MCF 10A (cell line): ENCODE measurements at regions not wholly inside any gene's neighbourhood (a gene's known extent, or its start where the extent isn't known, plus 50 kb on each side); places are given as distances from the start of the nearest gene placed in this dataset.

Experiments used
- BruUV-seq: library from RNA; stranded (reverse); fragments of 400-500 nt; replicated peaks from 2 replicates; lab custom pipeline; 2021; lab: Mats Ljungman, UMichigan
- CTCF ChIA-PET: fragments of 300-600 bp; sonication (Branson Sonifier 250); formaldehyde crosslinking; extraction: SDS; loops from one replicate; lab custom pipeline; 2021; ENCODE audit warnings: antibody characterized with exemption, inconsistent platforms; lab: Yijun Ruan, JAX
- POLR2A ChIA-PET: fragments of 300-600, 350-650 bp; sonication (Branson Sonifier 250); formaldehyde crosslinking; extraction: SDS; loops from one replicate; lab custom pipeline; 2020; ENCODE audit warnings: antibody characterized with exemption, inconsistent platforms; lab: Yijun Ruan, JAX
- DNase-seq: peaks from one replicate; pipeline ENCODE4 v3.0.0-alpha.2; 2018; ENCODE audit not compliant: unreplicated experiment
- H3K27ac Mint-ChIP-seq: one replicate; pipeline ENCODE4 v1.8.0; 2022; ENCODE audit warnings: mild to moderate bottlenecking, low read depth, mixed read lengths; ENCODE audit not compliant: unreplicated experiment
- H3K27me3 Mint-ChIP-seq: one replicate; pipeline ENCODE4 v1.8.0; 2022; ENCODE audit warnings: mixed read lengths; ENCODE audit not compliant: insufficient read depth, unreplicated experiment
- H3K36me3 Mint-ChIP-seq: one replicate; pipeline ENCODE4 v1.8.0; 2022; ENCODE audit warnings: mild to moderate bottlenecking, moderate library complexity, mixed read lengths; ENCODE audit not compliant: insufficient read depth, unreplicated experiment
- H3K4me1 Mint-ChIP-seq: one replicate; pipeline ENCODE4 v1.8.0; 2022; ENCODE audit warnings: mixed read lengths; ENCODE audit not compliant: insufficient read depth, unreplicated experiment
- H3K4me3 Mint-ChIP-seq: one replicate; pipeline ENCODE4 v1.8.0; 2022; ENCODE audit warnings: mild to moderate bottlenecking, moderate library complexity, mixed read lengths; ENCODE audit not compliant: unreplicated experiment
- H3K9me3 Mint-ChIP-seq: one replicate; pipeline ENCODE4 v1.8.0; 2022; ENCODE audit warnings: mixed read lengths; ENCODE audit not compliant: unreplicated experiment
- intact Hi-C: fragments of 100-400 bp; cut with micrococcal nuclease; formaldehyde crosslinking; loops from 2 replicates; pipeline ENCODE4 v1.14.1; 2022
- TF ChIP-seq, protein P1 (sequence below): fragments of 200-600 bp; IDR thresholded peaks from one replicate; pipeline ENCODE4 v1.8.0; 2022; ENCODE audit warnings: antibody characterized with exemption, mild to moderate bottlenecking; ENCODE audit not compliant: unreplicated experiment

DNA sequence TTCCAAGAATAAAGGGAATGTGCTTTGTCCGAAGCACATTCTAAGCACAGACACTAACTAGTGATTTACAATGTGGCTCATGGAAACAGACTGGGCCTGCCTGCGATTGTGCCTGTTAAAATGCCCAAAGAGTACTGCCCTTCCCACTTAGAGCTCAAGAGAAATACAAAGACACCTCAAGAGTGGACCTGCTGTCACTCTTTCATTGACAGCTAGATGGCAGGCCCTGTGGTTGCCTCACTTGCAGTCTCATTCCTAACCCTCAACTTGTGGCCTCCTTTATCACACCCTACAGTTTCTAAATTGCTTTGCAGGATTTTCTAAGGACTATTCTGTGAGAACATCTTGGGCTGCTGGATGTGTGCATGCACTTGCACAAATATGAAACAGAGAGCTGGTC, 331.0 kb upstream of the EMCN start:
- no peak overlapping the region for H3K4me3 Mint-ChIP-seq
- H3K36me3 Mint-ChIP-seq, result no peaks in the 10 kb centered on the region
- intact Hi-C loops, result loop anchor here (5.0 kb wide), 1 partner anchor 883 kb away; no protein-coding TSS in a partner anchor
- BruUV-seq, result no TSS peak
- CTCF ChIA-PET, result interaction anchor here (0.7 to 1.2 kb wide), 8 partner anchors 8 to 262 kb away, joined by 3 to 6 read pairs (median 4); no protein-coding TSS in a partner anchor
- DNase-seq, result peak; percentile 17
- no peaks in the 10 kb centered on the region for H3K27me3 Mint-ChIP-seq
- TF ChIP-seq, protein P1, sequence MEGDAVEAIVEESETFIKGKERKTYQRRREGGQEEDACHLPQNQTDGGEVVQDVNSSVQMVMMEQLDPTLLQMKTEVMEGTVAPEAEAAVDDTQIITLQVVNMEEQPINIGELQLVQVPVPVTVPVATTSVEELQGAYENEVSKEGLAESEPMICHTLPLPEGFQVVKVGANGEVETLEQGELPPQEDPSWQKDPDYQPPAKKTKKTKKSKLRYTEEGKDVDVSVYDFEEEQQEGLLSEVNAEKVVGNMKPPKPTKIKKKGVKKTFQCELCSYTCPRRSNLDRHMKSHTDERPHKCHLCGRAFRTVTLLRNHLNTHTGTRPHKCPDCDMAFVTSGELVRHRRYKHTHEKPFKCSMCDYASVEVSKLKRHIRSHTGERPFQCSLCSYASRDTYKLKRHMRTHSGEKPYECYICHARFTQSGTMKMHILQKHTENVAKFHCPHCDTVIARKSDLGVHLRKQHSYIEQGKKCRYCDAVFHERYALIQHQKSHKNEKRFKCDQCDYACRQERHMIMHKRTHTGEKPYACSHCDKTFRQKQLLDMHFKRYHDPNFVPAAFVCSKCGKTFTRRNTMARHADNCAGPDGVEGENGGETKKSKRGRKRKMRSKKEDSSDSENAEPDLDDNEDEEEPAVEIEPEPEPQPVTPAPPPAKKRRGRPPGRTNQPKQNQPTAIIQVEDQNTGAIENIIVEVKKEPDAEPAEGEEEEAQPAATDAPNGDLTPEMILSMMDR, result peak; percentile 4
- peaks cover 7% of the 10 kb centered on the region for H3K9me3 Mint-ChIP-seq
- POLR2A ChIA-PET, result interaction anchor here (0.5 to 0.9 kb wide), 3 partner anchors 136 to 1719 kb away, joined by 3 read pairs; no protein-coding TSS in a partner anchor
- H3K4me1 Mint-ChIP-seq, result no peaks in the 10 kb centered on the region
- H3K27ac Mint-ChIP-seq, result no peak overlapping the region

DNA sequence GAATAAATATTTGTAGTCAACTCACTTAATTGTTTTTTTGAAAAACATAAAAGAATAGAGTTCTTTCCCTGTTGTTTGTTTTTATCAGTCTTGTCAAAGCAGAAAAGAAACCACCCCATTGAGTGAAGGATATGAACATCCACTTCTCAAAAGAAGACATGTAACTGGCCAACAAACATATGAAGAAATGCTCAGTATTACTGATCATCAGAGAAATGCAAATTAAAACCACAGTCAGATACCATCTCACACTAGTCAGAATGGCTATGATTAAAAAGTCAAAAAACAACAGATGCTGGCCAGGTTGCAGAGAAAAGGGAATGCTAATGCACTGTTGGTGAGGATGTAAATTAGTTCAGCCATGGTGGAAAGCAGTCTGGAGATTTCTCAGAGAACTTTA, 326.1 kb upstream of the EMCN start:
- POLR2A ChIA-PET, result no interaction called here
- intact Hi-C loops, result no loop called here
- Mint-ChIP-seq H3K4me1 (no peaks in the 10 kb centered on the region), H3K9me3 (no peaks in the 10 kb centered on the region), H3K4me3 (no peak overlapping the region), H3K36me3 (no peaks in the 10 kb centered on the region), H3K27ac (no peak overlapping the region), H3K27me3 (no peaks in the 10 kb centered on the region)
- TF ChIP-seq, protein P1, result no peak
- DNase-seq, result no peak
- CTCF ChIA-PET, result no interaction called here
- no TSS peak for BruUV-seq

- H3K27ac Mint-ChIP-seq, result no peak overlapping the region
- H3K4me3 Mint-ChIP-seq, result no peak overlapping the region
- H3K36me3 Mint-ChIP-seq, result no peaks in the 10 kb centered on the region
- intact Hi-C loops, result no loop called here
- CTCF ChIA-PET, result interaction anchor here (0.8 kb wide), 1 partner anchor 24 kb away, joined by 3 read pairs; no protein-coding TSS in a partner anchor
- H3K9me3 Mint-ChIP-seq, result no peaks in the 10 kb centered on the region
- TF ChIP-seq, protein P1, result no peak
- BruUV-seq, result no TSS peak
- POLR2A ChIA-PET, result no interaction called here
- no peaks in the 10 kb centered on the region for H3K27me3 Mint-ChIP-seq
- no peaks in the 10 kb centered on the region for H3K4me1 Mint-ChIP-seq
- DNase-seq, result no peak
Measured at GRCh38 chr4:100842856-100843255, 325.0 kb upstream of the EMCN start.

- ChIA-PET CTCF (no interaction called here), POLR2A (interaction anchor here (0.7 kb wide), 1 partner anchor 695 kb away, joined by 3 read pairs; no protein-coding TSS in a partner anchor)
- TF ChIP-seq, protein P1, result no peak
- Mint-ChIP-seq H3K9me3 (no peaks in the 10 kb centered on the region), H3K27me3 (no peaks in the 10 kb centered on the region), H3K36me3 (no peaks in the 10 kb centered on the region), H3K4me3 (no peak overlapping the region), H3K4me1 (no peaks in the 10 kb centered on the region), H3K27ac (no peak overlapping the region)
- DNase-seq, result peak; percentile 26
- intact Hi-C loops, result no loop called here
- BruUV-seq, result no TSS peak
Measured at GRCh38 chr4:100841911-100842310, 324.1 kb upstream of the EMCN start.
